Renal cortex interstitium (tissue), 11 donors: ENCODE measurements at regions not wholly inside any gene's neighbourhood (a gene's known extent, or its start where the extent isn't known, plus 50 kb on each side); places are given as distances from the start of the nearest gene placed in this dataset.

ENCODE experiments used
- DNase-seq, 11 donors: peaks; one replicate each; pipeline ENCODE4 v3.0.0-alpha.2; 2013; ENCODE audit warnings: low read depth in 9 of 11, low spot score in 4 of 11; ENCODE audit errors: extremely low read depth in 1 of 11

- no peak for DNase-seq
These were observed 76.6 kb upstream of the LMO1 start for GRCh38 chr11:8340296-8340695.

- no peak for DNase-seq
These were observed 75.9 kb upstream of the LMO1 start for GRCh38 chr11:8339592-8340022.

GRCh38 chr11:8338138-8338537, 74.5 kb upstream of the LMO1 start:
- no peak for DNase-seq

- no peak for DNase-seq
These were observed 73.6 kb upstream of the LMO1 start for GRCh38 chr11:8337130-8337795.

- no peak for DNase-seq
These were observed 72.9 kb upstream of the LMO1 start for GRCh38 chr11:8336356-8337129.

GRCh38 chr11:8335683-8336082, 72.0 kb upstream of the LMO1 start:
- no peak for DNase-seq

- no peak for DNase-seq
These were observed 71.5 kb upstream of the LMO1 start for GRCh38 chr11:8335186-8335585.

GRCh38 chr11:8333811-8334401, 70.2 kb upstream of the LMO1 start:
- no peak for DNase-seq

GRCh38 chr11:8333376-8333775, 69.7 kb upstream of the LMO1 start:
- no peak for DNase-seq

GRCh38 chr11:8332891-8333290, 69.2 kb upstream of the LMO1 start:
- no peak for DNase-seq

- no peak for DNase-seq
These were observed 68.5 kb upstream of the LMO1 start for GRCh38 chr11:8332196-8332595.

GRCh38 chr11:8331767-8332166, 68.1 kb upstream of the LMO1 start:
- DNase-seq = no peak

GRCh38 chr11:8330896-8331295, 67.2 kb upstream of the LMO1 start:
- no peak for DNase-seq

GRCh38 chr11:8330404-8330803, 66.7 kb upstream of the LMO1 start:
- no peak for DNase-seq

GRCh38 chr11:8329847-8330361, 66.2 kb upstream of the LMO1 start:
- DNase-seq = no peak

GRCh38 chr11:8329336-8329735, 65.7 kb upstream of the LMO1 start:
- no peak for DNase-seq

GRCh38 chr11:8328848-8329330, 65.2 kb upstream of the LMO1 start:
- peak; percentile 43 to 72 (median 62) for DNase-seq

GRCh38 chr11:8328231-8328794, 64.6 kb upstream of the LMO1 start:
- DNase-seq = no peak

- no peak for DNase-seq
These were observed 64.1 kb upstream of the LMO1 start for GRCh38 chr11:8327761-8328192.

GRCh38 chr11:8326337-8326736, 62.7 kb upstream of the LMO1 start:
- DNase-seq = no peak
